ENCODE measurements at regions not wholly inside any gene's neighbourhood (a gene's known extent, or its start where the extent isn't known, plus 50 kb on each side); places are given as distances from the start of the nearest gene placed in this dataset.

DNA sequence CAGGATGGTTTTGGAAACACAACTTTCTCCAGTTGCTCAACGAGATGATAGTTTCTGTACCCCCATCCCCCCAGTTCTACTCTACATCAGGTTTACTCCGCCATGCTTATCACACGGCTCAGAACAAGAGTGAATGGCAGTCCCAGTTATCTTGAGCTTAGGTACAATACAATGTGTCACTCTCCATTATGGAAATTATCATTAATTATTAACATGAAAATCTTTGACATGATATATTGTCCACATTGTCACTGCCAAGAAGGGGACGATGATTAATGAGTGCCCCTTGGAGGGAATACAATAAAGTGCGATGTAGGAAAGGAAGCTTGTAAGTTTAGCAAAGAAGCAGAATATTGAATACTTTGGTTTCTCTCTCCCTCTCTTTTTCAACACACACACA, 252.6 kb upstream of the CFAP20DC start:
- Histone ChIP-seq H3K27me3 (ENCODE audit: insufficient read depth, low read length) (no peaks in the 10 kb centered on the region), H3K36me3 (ENCODE audit: insufficient read depth, low read length) (no peaks in the 10 kb centered on the region), H3K4me1 (ENCODE audit: insufficient read depth, low read length) (no peaks in the 10 kb centered on the region), H4K20me1 (ENCODE audit: insufficient read depth, low read length) (no peaks in the 10 kb centered on the region), H3K4me2 (ENCODE audit: low read length) (no peak overlapping the region), H3K9me3 (ENCODE audit: insufficient read depth, low read depth, low read length) (no peaks in the 10 kb centered on the region), H3K4me3 (ENCODE audit: insufficient read depth, low read depth, low read length) (no peak overlapping the region), H2AFZ (ENCODE audit: low read depth, low read length) (no peak overlapping the region), H3K27ac (ENCODE audit: low read depth, low read length) (no peak overlapping the region), H3K9ac (ENCODE audit: low read length) (no peak overlapping the region), H3K79me2 (ENCODE audit: insufficient read depth, low read length) (no peaks in the 10 kb centered on the region)
- peaks cover 3% of the 10 kb centered on the region for H3K4me1 Mint-ChIP-seq (ENCODE audit: low read depth, unreplicated experiment)
- TF ChIP-seq CTCF (IDR thresholded peaks at IDR 0.05; ENCODE audit: insufficient read depth, low read depth, low read length) (no peak), EZH2 (IDR thresholded peaks at IDR 0.05; ENCODE audit: insufficient read depth, low read length) (no peak)
- DNase-seq (ENCODE audit: low read depth) (no peak), FAIRE-seq (no peak)
- no peaks in the 10 kb centered on the region for H3K36me3 Mint-ChIP-seq (ENCODE audit: low read depth, unreplicated experiment)
- H3K9me3 Mint-ChIP-seq (ENCODE audit: unreplicated experiment): peaks cover 4% of the 10 kb centered on the region
- no peak overlapping the region for H3K27ac Mint-ChIP-seq (ENCODE audit: unreplicated experiment)
- no peak overlapping the region for H3K4me3 Mint-ChIP-seq (ENCODE audit: unreplicated experiment)
- H3K27me3 Mint-ChIP-seq (ENCODE audit: low read depth, unreplicated experiment): peaks cover 4% of the 10 kb centered on the region

DNA sequence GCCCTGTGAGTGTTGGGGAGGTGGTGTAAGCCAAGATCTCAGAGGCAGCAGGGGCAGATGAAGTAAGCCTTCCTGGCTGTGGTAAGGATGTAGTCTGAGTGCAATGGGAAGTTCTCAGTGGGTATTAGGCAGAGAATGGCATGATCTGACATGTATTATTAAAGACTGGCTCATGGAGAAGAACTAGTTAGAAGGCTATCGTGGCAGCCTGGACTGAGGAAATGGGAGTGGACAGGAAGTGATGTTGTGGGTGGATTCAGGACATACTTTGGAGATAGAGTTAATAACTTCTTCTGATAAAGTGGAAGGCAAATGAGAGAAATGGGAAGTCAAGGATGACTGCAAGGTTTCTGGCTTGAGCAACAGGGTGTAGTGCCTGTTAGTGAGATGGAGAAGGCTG, 250.9 kb upstream of the CFAP20DC start:
- no peaks in the 10 kb centered on the region for H3K27me3 ChIP-seq (ENCODE audit: insufficient read depth, low read length)
- Mint-ChIP-seq H3K4me3 (ENCODE audit: unreplicated experiment) (no peak overlapping the region), H3K36me3 (ENCODE audit: low read depth, unreplicated experiment) (no peaks in the 10 kb centered on the region), H3K4me1 (ENCODE audit: low read depth, unreplicated experiment) (peaks cover 3% of the 10 kb centered on the region), H3K9me3 (ENCODE audit: unreplicated experiment) (peaks cover 8% of the 10 kb centered on the region), H3K27ac (ENCODE audit: unreplicated experiment) (no peak overlapping the region), H3K27me3 (ENCODE audit: low read depth, unreplicated experiment) (peaks cover 2% of the 10 kb centered on the region)
- H3K79me2 ChIP-seq (ENCODE audit: insufficient read depth, low read length): no peaks in the 10 kb centered on the region
- no peaks in the 10 kb centered on the region for H4K20me1 ChIP-seq (ENCODE audit: insufficient read depth, low read length)
- no peaks in the 10 kb centered on the region for H3K4me1 ChIP-seq (ENCODE audit: insufficient read depth, low read length)
- H3K9me3 ChIP-seq (ENCODE audit: insufficient read depth, low read depth, low read length): no peaks in the 10 kb centered on the region
- TF ChIP-seq CTCF (IDR thresholded peaks at IDR 0.05; ENCODE audit: insufficient read depth, low read depth, low read length): no peak
- TF ChIP-seq EZH2 (IDR thresholded peaks at IDR 0.05; ENCODE audit: insufficient read depth, low read length): no peak
- peak; percentile 20 for DNase-seq (ENCODE audit: low read depth)
- peak overlapping the region; percentile 3 for H2AFZ ChIP-seq (ENCODE audit: low read depth, low read length)
- H3K27ac ChIP-seq (ENCODE audit: low read depth, low read length): no peak overlapping the region
- FAIRE-seq: no peak
- no peaks in the 10 kb centered on the region for H3K36me3 ChIP-seq (ENCODE audit: insufficient read depth, low read length)
- H3K9ac ChIP-seq (ENCODE audit: low read length): no peak overlapping the region
- H3K4me2 ChIP-seq (ENCODE audit: low read length): no peak overlapping the region
- no peak overlapping the region for H3K4me3 ChIP-seq (ENCODE audit: insufficient read depth, low read depth, low read length)

DNA sequence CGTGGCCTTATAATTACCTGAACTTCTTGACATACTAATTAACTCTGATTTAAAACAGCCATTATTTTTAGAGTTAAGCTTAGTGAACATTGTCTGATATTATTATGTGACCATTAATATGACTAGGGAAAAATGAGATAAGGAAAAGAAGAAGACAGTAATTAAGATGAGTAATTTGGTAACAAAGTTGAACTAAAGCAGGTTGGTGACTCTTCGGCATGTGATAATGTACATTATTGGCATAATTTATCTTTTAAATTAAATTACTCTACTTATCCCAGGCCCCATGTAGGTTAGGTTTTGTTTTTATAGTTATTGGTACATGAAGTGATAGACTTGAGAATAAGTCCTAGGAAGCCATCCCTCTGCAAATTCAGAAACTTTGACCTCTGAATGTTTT, 249.7 kb upstream of the CFAP20DC start:
- H3K27me3 Mint-ChIP-seq (ENCODE audit: low read depth, unreplicated experiment): peaks cover 2% of the 10 kb centered on the region
- H3K27me3 ChIP-seq (ENCODE audit: insufficient read depth, low read length): no peaks in the 10 kb centered on the region
- peaks cover 12% of the 10 kb centered on the region for H3K9me3 Mint-ChIP-seq (ENCODE audit: unreplicated experiment)
- H3K9ac ChIP-seq (ENCODE audit: low read length): no peak overlapping the region
- no peak overlapping the region for H3K4me2 ChIP-seq (ENCODE audit: low read length)
- no peak for FAIRE-seq
- H3K4me3 Mint-ChIP-seq (ENCODE audit: unreplicated experiment): no peak overlapping the region
- H3K4me3 ChIP-seq (ENCODE audit: insufficient read depth, low read depth, low read length): no peak overlapping the region
- no peaks in the 10 kb centered on the region for H3K79me2 ChIP-seq (ENCODE audit: insufficient read depth, low read length)
- H2AFZ ChIP-seq (ENCODE audit: low read depth, low read length): no peak overlapping the region
- no peaks in the 10 kb centered on the region for H3K4me1 ChIP-seq (ENCODE audit: insufficient read depth, low read length)
- H3K27ac Mint-ChIP-seq (ENCODE audit: unreplicated experiment): no peak overlapping the region
- no peak for DNase-seq (ENCODE audit: low read depth)
- TF ChIP-seq CTCF (IDR thresholded peaks at IDR 0.05; ENCODE audit: insufficient read depth, low read depth, low read length): no peak
- no peak for TF ChIP-seq EZH2 (IDR thresholded peaks at IDR 0.05; ENCODE audit: insufficient read depth, low read length)
- H3K27ac ChIP-seq (ENCODE audit: low read depth, low read length): no peak overlapping the region
- H3K4me1 Mint-ChIP-seq (ENCODE audit: low read depth, unreplicated experiment): peaks cover 3% of the 10 kb centered on the region
- H3K9me3 ChIP-seq (ENCODE audit: insufficient read depth, low read depth, low read length): no peaks in the 10 kb centered on the region
- no peaks in the 10 kb centered on the region for H4K20me1 ChIP-seq (ENCODE audit: insufficient read depth, low read length)
- no peaks in the 10 kb centered on the region for H3K36me3 Mint-ChIP-seq (ENCODE audit: low read depth, unreplicated experiment)
- H3K36me3 ChIP-seq (ENCODE audit: insufficient read depth, low read length): no peaks in the 10 kb centered on the region
